ENCODE measurements at regions not wholly inside any gene's neighbourhood (a gene's known extent, or its start where the extent isn't known, plus 50 kb on each side); places are given as distances from the start of the nearest gene placed in this dataset.
A peak's percentile ranks its signal among the peaks of the same experiment; 100 is the strongest.

DNA sequence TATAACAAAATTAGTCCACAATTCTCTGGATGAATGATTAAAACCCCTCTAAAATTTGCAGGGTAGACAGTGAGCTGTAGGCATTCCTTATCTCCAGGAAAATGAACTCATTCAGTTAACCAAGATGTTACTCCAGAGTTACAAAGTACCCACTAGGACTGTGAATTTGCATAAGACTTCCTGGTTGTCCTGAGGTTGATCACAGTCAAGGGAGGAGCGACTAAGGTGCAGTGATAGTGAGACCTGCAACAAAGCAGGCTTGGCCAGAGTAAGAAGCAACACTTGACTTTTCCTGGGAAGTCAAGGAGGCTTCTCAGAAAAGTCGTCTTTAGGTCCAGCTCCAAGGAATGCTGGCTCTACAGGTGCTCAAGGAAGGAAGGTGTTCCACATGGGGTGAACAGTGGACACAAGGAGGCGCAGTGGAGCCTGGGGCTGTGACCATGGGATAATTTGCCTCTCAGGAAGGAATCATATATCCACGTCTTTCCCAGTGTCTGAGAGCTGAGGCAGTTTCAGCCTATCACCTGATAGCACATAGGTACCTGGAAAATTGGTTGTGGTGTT is 821.1 kb upstream of the EEF2KMT start:
- Mint-ChIP-seq H3K36me3 (ENCODE audit: low read depth) (no peaks in the 10 kb centered on the region), H3K27ac (peak overlapping the region; percentile 49; the same call in 1 of the 2 replicates), H3K27me3 (ENCODE audit: insufficient read depth, low read depth, poor library complexity) (peaks cover 9% of the 10 kb centered on the region), H3K4me1 (peaks cover 45% of the 10 kb centered on the region), H3K9me3 (no peaks in the 10 kb centered on the region), H3K4me3 (no peak overlapping the region)
- no peak overlapping the region for H3K27ac ChIP-seq (ENCODE audit: low read depth)
- H3K4me2 ChIP-seq, result no peak overlapping the region
- TF ChIP-seq EZH2 (IDR thresholded peaks at IDR 0.05; ENCODE audit: low read depth, unreplicated experiment) (no peak), ZNF114 (CRISPR knock-in tag; IDR thresholded peaks at IDR 0.05) (no peak), NANOG (IDR thresholded peaks at IDR 0.05; ENCODE audit: borderline replicate concordance) (no peak)
- TF ChIP-seq, protein P1, sequence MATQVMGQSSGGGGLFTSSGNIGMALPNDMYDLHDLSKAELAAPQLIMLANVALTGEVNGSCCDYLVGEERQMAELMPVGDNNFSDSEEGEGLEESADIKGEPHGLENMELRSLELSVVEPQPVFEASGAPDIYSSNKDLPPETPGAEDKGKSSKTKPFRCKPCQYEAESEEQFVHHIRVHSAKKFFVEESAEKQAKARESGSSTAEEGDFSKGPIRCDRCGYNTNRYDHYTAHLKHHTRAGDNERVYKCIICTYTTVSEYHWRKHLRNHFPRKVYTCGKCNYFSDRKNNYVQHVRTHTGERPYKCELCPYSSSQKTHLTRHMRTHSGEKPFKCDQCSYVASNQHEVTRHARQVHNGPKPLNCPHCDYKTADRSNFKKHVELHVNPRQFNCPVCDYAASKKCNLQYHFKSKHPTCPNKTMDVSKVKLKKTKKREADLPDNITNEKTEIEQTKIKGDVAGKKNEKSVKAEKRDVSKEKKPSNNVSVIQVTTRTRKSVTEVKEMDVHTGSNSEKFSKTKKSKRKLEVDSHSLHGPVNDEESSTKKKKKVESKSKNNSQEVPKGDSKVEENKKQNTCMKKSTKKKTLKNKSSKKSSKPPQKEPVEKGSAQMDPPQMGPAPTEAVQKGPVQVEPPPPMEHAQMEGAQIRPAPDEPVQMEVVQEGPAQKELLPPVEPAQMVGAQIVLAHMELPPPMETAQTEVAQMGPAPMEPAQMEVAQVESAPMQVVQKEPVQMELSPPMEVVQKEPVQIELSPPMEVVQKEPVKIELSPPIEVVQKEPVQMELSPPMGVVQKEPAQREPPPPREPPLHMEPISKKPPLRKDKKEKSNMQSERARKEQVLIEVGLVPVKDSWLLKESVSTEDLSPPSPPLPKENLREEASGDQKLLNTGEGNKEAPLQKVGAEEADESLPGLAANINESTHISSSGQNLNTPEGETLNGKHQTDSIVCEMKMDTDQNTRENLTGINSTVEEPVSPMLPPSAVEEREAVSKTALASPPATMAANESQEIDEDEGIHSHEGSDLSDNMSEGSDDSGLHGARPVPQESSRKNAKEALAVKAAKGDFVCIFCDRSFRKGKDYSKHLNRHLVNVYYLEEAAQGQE (IDR thresholded peaks at IDR 0.05; ENCODE audit: unreplicated experiment), result no peak
- TF ChIP-seq, protein P2, sequence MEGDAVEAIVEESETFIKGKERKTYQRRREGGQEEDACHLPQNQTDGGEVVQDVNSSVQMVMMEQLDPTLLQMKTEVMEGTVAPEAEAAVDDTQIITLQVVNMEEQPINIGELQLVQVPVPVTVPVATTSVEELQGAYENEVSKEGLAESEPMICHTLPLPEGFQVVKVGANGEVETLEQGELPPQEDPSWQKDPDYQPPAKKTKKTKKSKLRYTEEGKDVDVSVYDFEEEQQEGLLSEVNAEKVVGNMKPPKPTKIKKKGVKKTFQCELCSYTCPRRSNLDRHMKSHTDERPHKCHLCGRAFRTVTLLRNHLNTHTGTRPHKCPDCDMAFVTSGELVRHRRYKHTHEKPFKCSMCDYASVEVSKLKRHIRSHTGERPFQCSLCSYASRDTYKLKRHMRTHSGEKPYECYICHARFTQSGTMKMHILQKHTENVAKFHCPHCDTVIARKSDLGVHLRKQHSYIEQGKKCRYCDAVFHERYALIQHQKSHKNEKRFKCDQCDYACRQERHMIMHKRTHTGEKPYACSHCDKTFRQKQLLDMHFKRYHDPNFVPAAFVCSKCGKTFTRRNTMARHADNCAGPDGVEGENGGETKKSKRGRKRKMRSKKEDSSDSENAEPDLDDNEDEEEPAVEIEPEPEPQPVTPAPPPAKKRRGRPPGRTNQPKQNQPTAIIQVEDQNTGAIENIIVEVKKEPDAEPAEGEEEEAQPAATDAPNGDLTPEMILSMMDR (conservative IDR thresholded peaks at IDR 0.05; ENCODE audit: low read depth in 2 of 2), result peak; percentile 57 to 70
- TF ChIP-seq, protein P3, sequence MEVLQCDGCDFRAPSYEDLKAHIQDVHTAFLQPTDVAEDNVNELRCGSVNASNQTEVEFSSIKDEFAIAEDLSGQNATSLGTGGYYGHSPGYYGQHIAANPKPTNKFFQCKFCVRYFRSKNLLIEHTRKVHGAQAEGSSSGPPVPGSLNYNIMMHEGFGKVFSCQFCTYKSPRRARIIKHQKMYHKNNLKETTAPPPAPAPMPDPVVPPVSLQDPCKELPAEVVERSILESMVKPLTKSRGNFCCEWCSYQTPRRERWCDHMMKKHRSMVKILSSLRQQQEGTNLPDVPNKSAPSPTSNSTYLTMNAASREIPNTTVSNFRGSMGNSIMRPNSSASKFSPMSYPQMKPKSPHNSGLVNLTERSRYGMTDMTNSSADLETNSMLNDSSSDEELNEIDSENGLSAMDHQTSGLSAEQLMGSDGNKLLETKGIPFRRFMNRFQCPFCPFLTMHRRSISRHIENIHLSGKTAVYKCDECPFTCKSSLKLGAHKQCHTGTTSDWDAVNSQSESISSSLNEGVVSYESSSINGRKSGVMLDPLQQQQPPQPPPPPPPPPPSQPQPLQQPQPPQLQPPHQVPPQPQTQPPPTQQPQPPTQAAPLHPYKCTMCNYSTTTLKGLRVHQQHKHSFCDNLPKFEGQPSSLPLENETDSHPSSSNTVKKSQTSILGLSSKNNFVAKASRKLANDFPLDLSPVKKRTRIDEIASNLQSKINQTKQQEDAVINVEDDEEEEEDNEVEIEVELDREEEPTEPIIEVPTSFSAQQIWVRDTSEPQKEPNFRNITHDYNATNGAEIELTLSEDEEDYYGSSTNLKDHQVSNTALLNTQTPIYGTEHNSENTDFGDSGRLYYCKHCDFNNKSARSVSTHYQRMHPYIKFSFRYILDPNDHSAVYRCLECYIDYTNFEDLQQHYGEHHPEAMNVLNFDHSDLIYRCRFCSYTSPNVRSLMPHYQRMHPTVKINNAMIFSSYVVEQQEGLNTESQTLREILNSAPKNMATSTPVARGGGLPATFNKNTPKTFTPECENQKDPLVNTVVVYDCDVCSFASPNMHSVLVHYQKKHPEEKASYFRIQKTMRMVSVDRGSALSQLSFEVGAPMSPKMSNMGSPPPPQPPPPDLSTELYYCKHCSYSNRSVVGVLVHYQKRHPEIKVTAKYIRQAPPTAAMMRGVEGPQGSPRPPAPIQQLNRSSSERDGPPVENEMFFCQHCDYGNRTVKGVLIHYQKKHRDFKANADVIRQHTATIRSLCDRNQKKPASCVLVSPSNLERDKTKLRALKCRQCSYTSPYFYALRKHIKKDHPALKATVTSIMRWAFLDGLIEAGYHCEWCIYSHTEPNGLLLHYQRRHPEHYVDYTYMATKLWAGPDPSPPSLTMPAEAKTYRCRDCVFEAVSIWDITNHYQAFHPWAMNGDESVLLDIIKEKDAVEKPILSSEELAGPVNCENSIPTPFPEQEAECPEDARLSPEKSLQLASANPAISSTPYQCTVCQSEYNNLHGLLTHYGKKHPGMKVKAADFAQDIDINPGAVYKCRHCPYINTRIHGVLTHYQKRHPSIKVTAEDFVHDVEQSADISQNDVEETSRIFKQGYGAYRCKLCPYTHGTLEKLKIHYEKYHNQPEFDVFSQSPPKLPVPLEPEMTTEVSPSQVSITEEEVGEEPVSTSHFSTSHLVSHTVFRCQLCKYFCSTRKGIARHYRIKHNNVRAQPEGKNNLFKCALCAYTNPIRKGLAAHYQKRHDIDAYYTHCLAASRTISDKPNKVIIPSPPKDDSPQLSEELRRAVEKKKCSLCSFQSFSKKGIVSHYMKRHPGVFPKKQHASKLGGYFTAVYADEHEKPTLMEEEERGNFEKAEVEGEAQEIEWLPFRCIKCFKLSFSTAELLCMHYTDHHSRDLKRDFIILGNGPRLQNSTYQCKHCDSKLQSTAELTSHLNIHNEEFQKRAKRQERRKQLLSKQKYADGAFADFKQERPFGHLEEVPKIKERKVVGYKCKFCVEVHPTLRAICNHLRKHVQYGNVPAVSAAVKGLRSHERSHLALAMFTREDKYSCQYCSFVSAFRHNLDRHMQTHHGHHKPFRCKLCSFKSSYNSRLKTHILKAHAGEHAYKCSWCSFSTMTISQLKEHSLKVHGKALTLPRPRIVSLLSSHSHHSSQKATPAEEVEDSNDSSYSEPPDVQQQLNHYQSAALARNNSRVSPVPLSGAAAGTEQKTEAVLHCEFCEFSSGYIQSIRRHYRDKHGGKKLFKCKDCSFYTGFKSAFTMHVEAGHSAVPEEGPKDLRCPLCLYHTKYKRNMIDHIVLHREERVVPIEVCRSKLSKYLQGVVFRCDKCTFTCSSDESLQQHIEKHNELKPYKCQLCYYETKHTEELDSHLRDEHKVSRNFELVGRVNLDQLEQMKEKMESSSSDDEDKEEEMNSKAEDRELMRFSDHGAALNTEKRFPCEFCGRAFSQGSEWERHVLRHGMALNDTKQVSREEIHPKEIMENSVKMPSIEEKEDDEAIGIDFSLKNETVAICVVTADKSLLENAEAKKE (CRISPR knock-in tag; IDR thresholded peaks at IDR 0.05), result peak; percentile 58
- H3F3A ChIP-seq (replicated peaks; ENCODE audit: low read depth), result no peaks in the 10 kb centered on the region
- no peak overlapping the region for H2AFZ ChIP-seq
- no peaks in the 10 kb centered on the region for H3K9me2 ChIP-seq (ENCODE audit: insufficient read depth)
- ATAC-seq, result peak; percentile 72
- no peaks in the 10 kb centered on the region; the same call in 1 of the 2 replicates for H3K36me3 ChIP-seq (ENCODE audit: insufficient read depth)
- H3K4me1 ChIP-seq (ENCODE audit: insufficient read depth), result peaks cover 10% of the 10 kb centered on the region; the same call in 1 of the 2 replicates
- H3K79me2 ChIP-seq (replicated peaks; ENCODE audit: insufficient read depth), result no peaks in the 10 kb centered on the region
- no peak overlapping the region for H3K4me3 ChIP-seq
- no peaks in the 10 kb centered on the region for H4K20me1 ChIP-seq (replicated peaks; ENCODE audit: insufficient read depth)
- no peaks in the 10 kb centered on the region for H3K27me3 ChIP-seq (ENCODE audit: insufficient read depth)
- DNase-seq (ENCODE audit: low spot score), result peak; percentile 64
